ENCODE measurements at regions not wholly inside any gene's neighbourhood (a gene's known extent, or its start where the extent isn't known, plus 50 kb on each side); places are given as distances from the start of the nearest gene placed in this dataset.

- Mint-ChIP-seq H3K27ac (no peak overlapping the region), H3K36me3 (ENCODE audit: low read depth) (no peaks in the 10 kb centered on the region), H3K4me1 (peaks cover 4% of the 10 kb centered on the region), H3K4me3 (no peak overlapping the region), H3K9me3 (peaks cover 5% of the 10 kb centered on the region), H3K27me3 (ENCODE audit: low read depth, poor library complexity) (peaks cover 4% of the 10 kb centered on the region)
- TF ChIP-seq, protein P1, sequence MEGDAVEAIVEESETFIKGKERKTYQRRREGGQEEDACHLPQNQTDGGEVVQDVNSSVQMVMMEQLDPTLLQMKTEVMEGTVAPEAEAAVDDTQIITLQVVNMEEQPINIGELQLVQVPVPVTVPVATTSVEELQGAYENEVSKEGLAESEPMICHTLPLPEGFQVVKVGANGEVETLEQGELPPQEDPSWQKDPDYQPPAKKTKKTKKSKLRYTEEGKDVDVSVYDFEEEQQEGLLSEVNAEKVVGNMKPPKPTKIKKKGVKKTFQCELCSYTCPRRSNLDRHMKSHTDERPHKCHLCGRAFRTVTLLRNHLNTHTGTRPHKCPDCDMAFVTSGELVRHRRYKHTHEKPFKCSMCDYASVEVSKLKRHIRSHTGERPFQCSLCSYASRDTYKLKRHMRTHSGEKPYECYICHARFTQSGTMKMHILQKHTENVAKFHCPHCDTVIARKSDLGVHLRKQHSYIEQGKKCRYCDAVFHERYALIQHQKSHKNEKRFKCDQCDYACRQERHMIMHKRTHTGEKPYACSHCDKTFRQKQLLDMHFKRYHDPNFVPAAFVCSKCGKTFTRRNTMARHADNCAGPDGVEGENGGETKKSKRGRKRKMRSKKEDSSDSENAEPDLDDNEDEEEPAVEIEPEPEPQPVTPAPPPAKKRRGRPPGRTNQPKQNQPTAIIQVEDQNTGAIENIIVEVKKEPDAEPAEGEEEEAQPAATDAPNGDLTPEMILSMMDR (IDR thresholded peaks at IDR 0.05) = no peak
- no peak for DNase-seq
Observed at GRCh38 chr2:160940271-160940670, 220.0 kb upstream of the TANK start.

DNA sequence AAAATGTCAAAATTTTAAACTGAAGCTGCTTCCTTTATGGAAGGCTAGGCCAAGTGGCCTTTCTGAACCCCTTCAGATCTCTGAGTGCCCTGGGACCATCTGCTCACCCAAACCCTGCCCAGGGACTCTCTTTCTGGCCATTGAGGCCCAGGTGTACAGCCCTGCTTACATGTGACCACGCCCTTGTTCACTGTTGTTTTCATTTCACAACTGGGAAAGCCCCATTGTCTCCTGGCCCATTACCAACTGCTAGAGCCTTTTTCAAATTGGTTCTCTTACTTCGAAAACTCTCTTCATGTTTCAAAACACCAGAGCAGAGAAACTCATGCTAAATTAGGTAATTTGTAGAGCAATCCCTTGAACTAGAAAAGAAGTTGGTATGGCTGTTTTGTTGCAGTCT, 219.5 kb upstream of the TANK start:
- no peak overlapping the region for H3K4me3 Mint-ChIP-seq
- no peak for DNase-seq
- H3K27ac Mint-ChIP-seq = no peak overlapping the region
- H3K4me1 Mint-ChIP-seq = peaks cover 4% of the 10 kb centered on the region
- TF ChIP-seq, protein P1 (IDR thresholded peaks at IDR 0.05) = no peak
- H3K27me3 Mint-ChIP-seq (ENCODE audit: low read depth, poor library complexity) = peaks cover 4% of the 10 kb centered on the region
- no peaks in the 10 kb centered on the region for H3K36me3 Mint-ChIP-seq (ENCODE audit: low read depth)
- H3K9me3 Mint-ChIP-seq = peaks cover 5% of the 10 kb centered on the region

- no peak overlapping the region for H3K27ac Mint-ChIP-seq
- peaks cover 4% of the 10 kb centered on the region for H3K4me1 Mint-ChIP-seq
- DNase-seq = no peak
- H3K36me3 Mint-ChIP-seq (ENCODE audit: low read depth) = no peaks in the 10 kb centered on the region
- TF ChIP-seq, protein P1 (IDR thresholded peaks at IDR 0.05) = no peak
- H3K27me3 Mint-ChIP-seq (ENCODE audit: low read depth, poor library complexity) = peaks cover 4% of the 10 kb centered on the region
- no peak overlapping the region for H3K4me3 Mint-ChIP-seq
- peaks cover 5% of the 10 kb centered on the region for H3K9me3 Mint-ChIP-seq
Observed at GRCh38 chr2:160941290-160941846, 218.9 kb upstream of the TANK start.

GRCh38 chr2:160942476-160943142, 217.6 kb upstream of the TANK start:
- TF ChIP-seq, protein P1 (IDR thresholded peaks at IDR 0.05) = no peak
- no peak overlapping the region for H3K27ac Mint-ChIP-seq
- no peak overlapping the region for H3K4me3 Mint-ChIP-seq

GRCh38 chr2:160943414-160943813, 216.8 kb upstream of the TANK start:
- Mint-ChIP-seq H3K4me1 (peaks cover 4% of the 10 kb centered on the region), H3K27me3 (ENCODE audit: low read depth, poor library complexity) (peaks cover 4% of the 10 kb centered on the region), H3K36me3 (ENCODE audit: low read depth) (no peaks in the 10 kb centered on the region), H3K9me3 (no peaks in the 10 kb centered on the region), H3K27ac (no peak overlapping the region), H3K4me3 (no peak overlapping the region)
- DNase-seq = no peak
- TF ChIP-seq, protein P1 (IDR thresholded peaks at IDR 0.05) = no peak

More at GRCh38 chr2:160942476-160943142, 217.6 kb upstream of the TANK start:
- no peaks in the 10 kb centered on the region for H3K36me3 Mint-ChIP-seq (ENCODE audit: low read depth)
- H3K4me1 Mint-ChIP-seq = peaks cover 4% of the 10 kb centered on the region
- peaks cover 4% of the 10 kb centered on the region for H3K27me3 Mint-ChIP-seq (ENCODE audit: low read depth, poor library complexity)
- H3K9me3 Mint-ChIP-seq = peaks cover 4% of the 10 kb centered on the region
- no peak for DNase-seq

All from nephron progenitor cell (in vitro differentiated cells).